Keratinocyte (primary cell): ENCODE measurements at regions not wholly inside any gene's neighbourhood (a gene's known extent, or its start where the extent isn't known, plus 50 kb on each side); places are given as distances from the start of the nearest gene placed in this dataset.
A peak's percentile ranks its signal among the peaks of the same experiment; 100 is the strongest.

Experiments used
- DNase-seq: peaks from one replicate; pipeline ENCODE4 v3.0.0-alpha.2; 2011; ENCODE audit warnings: low read depth, missing footprints, low spot score
- FAIRE-seq: peaks from 2 replicates; lab custom pipeline; 2011; peaks lifted over from hg19 to GRCh38; lab: Jason Lieb, UNC
- H2AFZ ChIP-seq: 2 replicates; pipeline ENCODE4 v1.6.0; 2012; ENCODE audit warnings: low read length, control low read depth, inconsistent platforms; ENCODE audit not compliant: control insufficient read depth
- H3K27ac ChIP-seq: 2 replicates; pipeline ENCODE4 v1.5.1; 2011; ENCODE audit warnings: low read length; ENCODE audit not compliant: control insufficient read depth, insufficient read depth
- H3K27me3 ChIP-seq: 3 replicates; pipeline ENCODE4 v1.6.0; 2011; ENCODE audit warnings: low read length; ENCODE audit not compliant: control insufficient read depth, insufficient read depth; ENCODE audit errors: extremely low read depth
- H3K36me3 ChIP-seq, 2 experiments: 2 replicates in 1 of 2; 3 replicates in 1 of 2; pipeline ENCODE4 v1.5.1; 2011; ENCODE audit warnings: low read length in 2 of 2, mild to moderate bottlenecking in 1 of 2; ENCODE audit not compliant: control insufficient read depth in 2 of 2, insufficient read depth in 2 of 2; ENCODE audit errors: extremely low read depth in 1 of 2
- H3K4me1 ChIP-seq: 3 replicates; pipeline ENCODE4 v1.5.1; 2011; ENCODE audit warnings: low read length; ENCODE audit not compliant: control insufficient read depth, insufficient read depth; ENCODE audit errors: extremely low read depth
- H3K4me2 ChIP-seq: 3 replicates; pipeline ENCODE4 v1.6.0; 2011; ENCODE audit warnings: low read depth, low read length; ENCODE audit not compliant: control insufficient read depth, insufficient read depth; ENCODE audit errors: extremely low read depth
- H3K4me3 ChIP-seq, 3 experiments: fragments of 200-600 bp in 1 of 3; sonication (generic) in 1 of 3; 2 replicates in 2 of 3; 3 replicates in 1 of 3; pipeline ENCODE4 v1.5.1; 2011 to 2016; ENCODE audit warnings: low read length in 3 of 3, mild to moderate bottlenecking in 3 of 3, control low read depth in 2 of 3, inconsistent platforms in 1 of 3, low read depth in 1 of 3, mixed read lengths in 1 of 3, mixed run types in 1 of 3, moderate library complexity in 1 of 3; ENCODE audit not compliant: control insufficient read depth in 2 of 3, insufficient read depth in 2 of 3; ENCODE audit errors: extremely low read depth in 1 of 3
- H3K79me2 ChIP-seq: 2 replicates; pipeline ENCODE4 v1.6.0; 2012; ENCODE audit warnings: low read length; ENCODE audit not compliant: control insufficient read depth, insufficient read depth
- H3K9ac ChIP-seq: 3 replicates; pipeline ENCODE4 v1.6.0; 2011; ENCODE audit warnings: low read length; ENCODE audit not compliant: control insufficient read depth, insufficient read depth; ENCODE audit errors: extremely low read depth
- H3K9me1 ChIP-seq: 3 replicates; pipeline ENCODE4 v1.6.0; 2011; ENCODE audit warnings: low read length; ENCODE audit not compliant: control insufficient read depth, insufficient read depth; ENCODE audit errors: extremely low read depth
- H3K9me3 ChIP-seq: 2 replicates; pipeline ENCODE4 v1.5.1; 2012; ENCODE audit warnings: low read depth, low read length; ENCODE audit not compliant: control insufficient read depth
- H4K20me1 ChIP-seq: 3 replicates; pipeline ENCODE4 v1.6.0; 2011; ENCODE audit warnings: low read length; ENCODE audit not compliant: control insufficient read depth, insufficient read depth; ENCODE audit errors: extremely low read depth
- CTCF ChIP-seq, 3 experiments: IDR thresholded peaks in 1 of 3; conservative IDR thresholded peaks in 1 of 3; optimal IDR thresholded peaks in 1 of 3; 2 replicates in 2 of 3; 3 replicates in 1 of 3; pipeline versions ENCODE3 to v1.5.1; 2011; ENCODE audit warnings: low read length in 3 of 3, mild to moderate bottlenecking in 3 of 3, moderate library complexity in 2 of 3, control low read depth in 1 of 3, inconsistent platforms in 1 of 3; ENCODE audit not compliant: insufficient read depth in 2 of 3; ENCODE audit errors: extremely low read depth in 1 of 3
- EZH2 ChIP-seq: IDR thresholded peaks from one replicate; pipeline ENCODE4 v1.6.1; 2012; ENCODE audit warnings: inconsistent platforms, mild to moderate bottlenecking, low read length, moderate library complexity
- dilution Hi-C: fragments of 300-500 bp; cut with MboI; formaldehyde crosslinking; loops from one replicate; pipeline ENCODE4 v1.7.0; 2020; ENCODE audit warnings: low sequenced_read_pairs; ENCODE audit not compliant: extremely low pct_ligation_motif_present

- dilution Hi-C loops = no loop called here
- H3K4me1 ChIP-seq = peaks cover 37% of the 10 kb centered on the region
- H2AFZ ChIP-seq = no peak overlapping the region
- TF ChIP-seq EZH2 = no peak
- TF ChIP-seq CTCF (optimal IDR thresholded peaks at IDR 0.05 in 1 of 3, IDR thresholded peaks at IDR 0.05 in 1 of 3, conservative IDR thresholded peaks at IDR 0.05 in 1 of 3; ENCODE audit: extremely low read depth in 1 of 3, insufficient read depth in 2 of 3, low read length in 3 of 3) = no peak
- H3K27me3 ChIP-seq = no peaks in the 10 kb centered on the region
- no peaks in the 10 kb centered on the region for H4K20me1 ChIP-seq
- peak overlapping the region; percentile 76 for H3K27ac ChIP-seq
- no peak for DNase-seq
- peak overlapping the region; percentile 19 for H3K4me2 ChIP-seq
- no peaks in the 10 kb centered on the region for H3K36me3 ChIP-seq
- peak; percentile 89 for FAIRE-seq
- peaks cover 2% of the 10 kb centered on the region for H3K9me3 ChIP-seq
- no peaks in the 10 kb centered on the region for H3K9me1 ChIP-seq
- H3K9ac ChIP-seq = peak overlapping the region; percentile 14
- peak overlapping the region in 1 of 3 experiments; percentile 15 for H3K4me3 ChIP-seq
- H3K79me2 ChIP-seq = no peaks in the 10 kb centered on the region
Measured at GRCh38 chr7:21013765-21014539, 227.3 kb upstream of the SP8 start.

DNA sequence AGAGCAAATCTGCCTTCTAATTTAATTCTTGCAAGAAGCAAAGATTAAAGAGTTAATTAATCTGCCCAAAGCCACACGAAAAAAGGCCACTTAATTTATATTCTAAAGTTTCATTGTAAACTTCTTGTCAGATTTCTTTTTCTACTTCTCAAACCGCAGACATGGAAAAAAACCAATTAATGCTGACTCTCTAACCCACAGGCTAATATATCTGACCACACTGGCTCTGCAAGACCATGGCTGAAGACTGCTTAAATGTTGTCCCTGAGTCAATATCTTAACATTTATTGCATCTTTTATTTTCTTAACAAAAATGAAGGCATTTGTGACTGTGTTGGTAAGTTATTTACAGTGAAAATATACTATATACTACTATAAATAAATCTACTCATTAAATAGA lies 234.0 kb upstream of the SP8 start:
- no peak overlapping the region for H3K4me2 ChIP-seq
- H3K9ac ChIP-seq = no peak overlapping the region
- H3K27me3 ChIP-seq = no peaks in the 10 kb centered on the region
- no peak for DNase-seq
- no peaks in the 10 kb centered on the region for H3K9me1 ChIP-seq
- no peaks in the 10 kb centered on the region for H3K79me2 ChIP-seq
- dilution Hi-C loops = no loop called here
- H3K9me3 ChIP-seq = peaks cover 2% of the 10 kb centered on the region
- FAIRE-seq = no peak
- no peaks in the 10 kb centered on the region for H3K4me1 ChIP-seq
- TF ChIP-seq CTCF (optimal IDR thresholded peaks at IDR 0.05 in 1 of 3, IDR thresholded peaks at IDR 0.05 in 1 of 3, conservative IDR thresholded peaks at IDR 0.05 in 1 of 3; ENCODE audit: extremely low read depth in 1 of 3, insufficient read depth in 2 of 3, low read length in 3 of 3) (no peak), EZH2 (no peak)
- no peak overlapping the region for H2AFZ ChIP-seq
- H3K36me3 ChIP-seq = no peaks in the 10 kb centered on the region
- H3K4me3 ChIP-seq = no peak overlapping the region
- H4K20me1 ChIP-seq = no peaks in the 10 kb centered on the region
- no peak overlapping the region for H3K27ac ChIP-seq
